ENCODE measurements at regions not wholly inside any gene's neighbourhood (a gene's known extent, or its start where the extent isn't known, plus 50 kb on each side); places are given as distances from the start of the nearest gene placed in this dataset.
A peak's percentile ranks its signal among the peaks of the same experiment; 100 is the strongest.

GRCh38 chr2:219997341-219997851 is 370.0 kb downstream of the SLC4A3 start:
- H3K4me3 ChIP-seq (ENCODE audit: low read length) = no peak overlapping the region
- no peak overlapping the region for H3K27ac ChIP-seq (ENCODE audit: low read length)
- H3K9me2 ChIP-seq (replicated peaks; ENCODE audit: low read length) = no peaks in the 10 kb centered on the region
- no peaks in the 10 kb centered on the region for H3F3A ChIP-seq (ENCODE audit: low read length, unreplicated experiment)
- H3K4me2 ChIP-seq (ENCODE audit: low read length) = no peak overlapping the region
- H3K9me3 ChIP-seq (ENCODE audit: low read length) = no peaks in the 10 kb centered on the region
- intact Hi-C loops (cut with micrococcal nuclease) = no loop called here
- no peaks in the 10 kb centered on the region for H3K36me3 ChIP-seq (ENCODE audit: low read depth, low read length)
- peak; percentile 38 for DNase-seq
- ChIA-PET POLR2A (ENCODE audit: unreplicated experiment) (no interaction called here), CTCF (interaction anchor here (0.6 kb wide), 1 partner anchor 19 kb away, joined by 3 read pairs; no protein-coding TSS in a partner anchor)
- no peaks in the 10 kb centered on the region for H3K27me3 ChIP-seq (ENCODE audit: low read length)
- H3K9ac ChIP-seq (ENCODE audit: low read length) = no peak overlapping the region
- ATAC-seq = no peak
- H4K20me1 ChIP-seq (ENCODE audit: low read length) = no peaks in the 10 kb centered on the region
- H3K79me2 ChIP-seq (ENCODE audit: low read length) = no peaks in the 10 kb centered on the region
- TF ChIP-seq CTCF (conservative IDR thresholded peaks at IDR 0.05; ENCODE audit: low read depth, low read length) (peak; percentile 62), EZH2 (IDR thresholded peaks at IDR 0.05; ENCODE audit: low read length, unreplicated experiment) (no peak)
- no TSS peak for BruUV-seq (replicated peaks)
- peaks cover 8% of the 10 kb centered on the region; the same call in 1 of the 2 replicates for H3K4me1 ChIP-seq (ENCODE audit: insufficient read depth, low read length)
- no peak overlapping the region for H2AFZ ChIP-seq (ENCODE audit: low read length)

- H3K79me2 ChIP-seq (ENCODE audit: low read length) = no peaks in the 10 kb centered on the region
- no peaks in the 10 kb centered on the region for H3K36me3 ChIP-seq (ENCODE audit: low read depth, low read length)
- ChIA-PET CTCF (no interaction called here), POLR2A (ENCODE audit: unreplicated experiment) (no interaction called here)
- no peaks in the 10 kb centered on the region for H3F3A ChIP-seq (ENCODE audit: low read length, unreplicated experiment)
- H3K9ac ChIP-seq (ENCODE audit: low read length) = no peak overlapping the region
- H3K9me2 ChIP-seq (replicated peaks; ENCODE audit: low read length) = no peaks in the 10 kb centered on the region
- no TSS peak for BruUV-seq (replicated peaks)
- ATAC-seq (peak; percentile 73), DNase-seq (peak; percentile 23)
- no peak for TF ChIP-seq EZH2phosphoT487 (IDR thresholded peaks at IDR 0.05; ENCODE audit: borderline replicate concordance, low read length)
- TF ChIP-seq CTCF (conservative IDR thresholded peaks at IDR 0.05; ENCODE audit: low read depth, low read length) = peak; percentile 40
- H3K4me2 ChIP-seq (ENCODE audit: low read length) = no peak overlapping the region
- H3K4me3 ChIP-seq (ENCODE audit: low read length) = no peak overlapping the region
- H4K20me1 ChIP-seq (ENCODE audit: low read length) = no peaks in the 10 kb centered on the region
- no peaks in the 10 kb centered on the region for H3K27me3 ChIP-seq (ENCODE audit: low read length)
- peaks cover 8% of the 10 kb centered on the region; the same call in 1 of the 2 replicates for H3K4me1 ChIP-seq (ENCODE audit: insufficient read depth, low read length)
- no peak overlapping the region for H2AFZ ChIP-seq (ENCODE audit: low read length)
- H3K9me3 ChIP-seq (ENCODE audit: low read length) = no peaks in the 10 kb centered on the region
- H3K27ac ChIP-seq (ENCODE audit: low read length) = no peak overlapping the region
- intact Hi-C loops (cut with micrococcal nuclease) = loop anchor here (1.0 kb wide), 1 partner anchor 262 kb away; no protein-coding TSS in a partner anchor
Observed at GRCh38 chr2:219998107-219998506, 370.7 kb downstream of the SLC4A3 start.

GRCh38 chr2:219998714-219999227 is 371.3 kb downstream of the SLC4A3 start:
- CTCF ChIA-PET = no interaction called here
- intact Hi-C loops (cut with micrococcal nuclease) = loop anchor here (1.0 kb wide), 1 partner anchor 262 kb away; no protein-coding TSS in a partner anchor
- no peak overlapping the region for H3K4me3 ChIP-seq (ENCODE audit: low read length)

More at GRCh38 chr2:219998714-219999227, 371.3 kb downstream of the SLC4A3 start:
- no peaks in the 10 kb centered on the region for H3K9me3 ChIP-seq (ENCODE audit: low read length)
- H3K27me3 ChIP-seq (ENCODE audit: low read length) = no peaks in the 10 kb centered on the region
- POLR2A ChIA-PET (ENCODE audit: unreplicated experiment) = interaction anchor here (0.5 kb wide), 1 partner anchor 261 kb away, joined by 3 read pairs; no protein-coding TSS in a partner anchor
- no peak overlapping the region for H2AFZ ChIP-seq (ENCODE audit: low read length)
- peak; percentile 59 for ATAC-seq
- no TSS peak for BruUV-seq (replicated peaks)
- no peaks in the 10 kb centered on the region for H3F3A ChIP-seq (ENCODE audit: low read length, unreplicated experiment)
- no peak overlapping the region for H3K4me2 ChIP-seq (ENCODE audit: low read length)
- no peak overlapping the region for H3K27ac ChIP-seq (ENCODE audit: low read length)
- no peaks in the 10 kb centered on the region for H3K79me2 ChIP-seq (ENCODE audit: low read length)
- DNase-seq = peak; percentile 41
- TF ChIP-seq EZH2 (IDR thresholded peaks at IDR 0.05; ENCODE audit: low read length, unreplicated experiment) (no peak), EZH2phosphoT487 (IDR thresholded peaks at IDR 0.05; ENCODE audit: borderline replicate concordance, low read length) (no peak), CTCF (conservative IDR thresholded peaks at IDR 0.05; ENCODE audit: low read depth, low read length) (peak; percentile 64)
- H3K9ac ChIP-seq (ENCODE audit: low read length) = no peak overlapping the region
- H3K4me1 ChIP-seq (ENCODE audit: insufficient read depth, low read length) = peaks cover 8% of the 10 kb centered on the region; the same call in 1 of the 2 replicates
- no peaks in the 10 kb centered on the region for H4K20me1 ChIP-seq (ENCODE audit: low read length)
- no peaks in the 10 kb centered on the region for H3K9me2 ChIP-seq (replicated peaks; ENCODE audit: low read length)
- no peaks in the 10 kb centered on the region for H3K36me3 ChIP-seq (ENCODE audit: low read depth, low read length)
